ENCODE measurements at regions not wholly inside any gene's neighbourhood (a gene's known extent, or its start where the extent isn't known, plus 50 kb on each side); places are given as distances from the start of the nearest gene placed in this dataset.

DNA sequence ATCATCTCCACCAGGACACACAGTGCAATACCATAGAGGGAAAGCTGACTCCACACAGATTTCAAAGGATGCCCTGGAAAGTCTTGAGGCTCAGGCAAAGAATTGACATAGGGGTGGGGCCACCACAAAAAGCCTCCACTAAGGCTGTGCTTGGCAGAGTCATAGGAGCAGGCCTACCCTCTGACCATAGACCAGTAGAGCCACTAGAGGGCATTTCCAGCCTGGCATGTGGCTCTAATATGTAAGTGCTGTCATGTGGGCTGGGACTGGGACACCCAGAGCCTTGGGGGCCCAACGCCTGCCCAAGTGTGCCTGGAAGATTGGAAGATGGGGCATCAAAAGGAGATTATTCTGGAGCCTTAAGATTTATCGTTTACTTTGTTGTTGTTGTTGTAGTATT, 726.0 kb downstream of the DNAH5 start:
- Histone ChIP-seq H3K79me2 (ENCODE audit: insufficient read depth, low read length) (no peaks in the 10 kb centered on the region), H3K4me1 (ENCODE audit: control insufficient read depth in 1 of 2, insufficient read depth in 2 of 2, low read length in 2 of 2) (no peaks in the 10 kb centered on the region), H3K4me3 (replicated peaks in 1 of 2; ENCODE audit: low read depth in 1 of 2, low read length in 2 of 2) (no peak overlapping the region), H3K9me3 (ENCODE audit: control insufficient read depth in 1 of 2, insufficient read depth in 1 of 2, low read depth in 1 of 2, low read length in 2 of 2) (peaks cover 9 to 10% of the 10 kb centered on the region in 2 experiments; a peak in 2 of 4 replicates), H3K4me2 (ENCODE audit: low read length) (no peak overlapping the region), H3K36me3 (ENCODE audit: control insufficient read depth in 1 of 2, insufficient read depth in 2 of 2, low read length in 2 of 2) (no peaks in the 10 kb centered on the region), H3K9ac (ENCODE audit: low read length) (no peak overlapping the region), H4K20me1 (ENCODE audit: insufficient read depth) (no peaks in the 10 kb centered on the region), H3K27me3 (ENCODE audit: insufficient read depth, low read length) (no peaks in the 10 kb centered on the region), H3K27ac (ENCODE audit: low read depth, low read length) (no peak overlapping the region), H2AFZ (ENCODE audit: low read depth, low read length, poor library complexity, severe bottlenecking) (no peak overlapping the region), H3K9me2 (ENCODE audit: insufficient read depth) (no peaks in the 10 kb centered on the region)
- CTCF ChIA-PET: no interaction called here
- RAD21 ChIA-PET (ENCODE audit: low non-redundant PET in 1 of 2, low total read pairs in 2 of 2, uncharacterized antibody in 2 of 2, unreplicated experiment in 2 of 2): no interaction called here
- BruUV-seq (replicated peaks): no TSS peak
- ATAC-seq: no peak
- intact Hi-C loops (cut with micrococcal nuclease): no loop called here
- TF ChIP-seq, protein P1, sequence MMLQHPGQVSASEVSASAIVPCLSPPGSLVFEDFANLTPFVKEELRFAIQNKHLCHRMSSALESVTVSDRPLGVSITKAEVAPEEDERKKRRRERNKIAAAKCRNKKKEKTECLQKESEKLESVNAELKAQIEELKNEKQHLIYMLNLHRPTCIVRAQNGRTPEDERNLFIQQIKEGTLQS (IDR thresholded peaks at IDR 0.05): no peak
- TF ChIP-seq RAD21 (IDR thresholded peaks at IDR 0.05; ENCODE audit: low read depth): no peak
- TF ChIP-seq EZH2 (IDR thresholded peaks at IDR 0.05): no peak
- no peak for TF ChIP-seq POLR2AphosphoS5 (IDR thresholded peaks at IDR 0.05; ENCODE audit: low read depth, low read length)
- TF ChIP-seq YY1 (IDR thresholded peaks at IDR 0.05; ENCODE audit: extremely low read depth, insufficient replicate concordance, low read depth, low read length): no peak
- TF ChIP-seq SRF (IDR thresholded peaks at IDR 0.05; ENCODE audit: low read depth): no peak
- TF ChIP-seq EGR1 (IDR thresholded peaks at IDR 0.05; ENCODE audit: low read depth): no peak
- TF ChIP-seq, protein P2, sequence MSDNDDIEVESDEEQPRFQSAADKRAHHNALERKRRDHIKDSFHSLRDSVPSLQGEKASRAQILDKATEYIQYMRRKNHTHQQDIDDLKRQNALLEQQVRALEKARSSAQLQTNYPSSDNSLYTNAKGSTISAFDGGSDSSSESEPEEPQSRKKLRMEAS (IDR thresholded peaks at IDR 0.05): no peak
- no peak for TF ChIP-seq POLR2A (IDR thresholded peaks at IDR 0.05; ENCODE audit: borderline replicate concordance, extremely low read depth, insufficient read depth, insufficient read length)
- no peak for TF ChIP-seq CEBPB (IDR thresholded peaks at IDR 0.05; ENCODE audit: low read depth)
- no peak for TF ChIP-seq SIN3A (IDR thresholded peaks at IDR 0.05; ENCODE audit: low read depth)
- TF ChIP-seq CTCF (IDR thresholded peaks at IDR 0.05 in 2 of 3, conservative IDR thresholded peaks at IDR 0.05 in 1 of 3; ENCODE audit: borderline replicate concordance in 1 of 3, insufficient read depth in 1 of 3, low read depth in 2 of 3, low read length in 2 of 3): no peak
- TF ChIP-seq ZFX (IDR thresholded peaks at IDR 0.05): no peak
- no peak for TF ChIP-seq FOSL1 (IDR thresholded peaks at IDR 0.05; ENCODE audit: low read depth)
- TF ChIP-seq SP1 (IDR thresholded peaks at IDR 0.05; ENCODE audit: low read depth): no peak
- TF ChIP-seq REST (IDR thresholded peaks at IDR 0.05; ENCODE audit: low read depth): no peak
- no peak for TF ChIP-seq ZNF274 (IDR thresholded peaks at IDR 0.05; ENCODE audit: low read depth, low read length)
- no peak for TF ChIP-seq JUND (IDR thresholded peaks at IDR 0.05)
- no peak for TF ChIP-seq ELF1 (IDR thresholded peaks at IDR 0.05; ENCODE audit: borderline replicate concordance, low read depth)
- TF ChIP-seq, protein P3, sequence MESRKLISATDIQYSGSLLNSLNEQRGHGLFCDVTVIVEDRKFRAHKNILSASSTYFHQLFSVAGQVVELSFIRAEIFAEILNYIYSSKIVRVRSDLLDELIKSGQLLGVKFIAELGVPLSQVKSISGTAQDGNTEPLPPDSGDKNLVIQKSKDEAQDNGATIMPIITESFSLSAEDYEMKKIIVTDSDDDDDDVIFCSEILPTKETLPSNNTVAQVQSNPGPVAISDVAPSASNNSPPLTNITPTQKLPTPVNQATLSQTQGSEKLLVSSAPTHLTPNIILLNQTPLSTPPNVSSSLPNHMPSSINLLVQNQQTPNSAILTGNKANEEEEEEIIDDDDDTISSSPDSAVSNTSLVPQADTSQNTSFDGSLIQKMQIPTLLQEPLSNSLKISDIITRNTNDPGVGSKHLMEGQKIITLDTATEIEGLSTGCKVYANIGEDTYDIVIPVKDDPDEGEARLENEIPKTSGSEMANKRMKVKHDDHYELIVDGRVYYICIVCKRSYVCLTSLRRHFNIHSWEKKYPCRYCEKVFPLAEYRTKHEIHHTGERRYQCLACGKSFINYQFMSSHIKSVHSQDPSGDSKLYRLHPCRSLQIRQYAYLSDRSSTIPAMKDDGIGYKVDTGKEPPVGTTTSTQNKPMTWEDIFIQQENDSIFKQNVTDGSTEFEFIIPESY (IDR thresholded peaks at IDR 0.05; ENCODE audit: extremely low read depth, insufficient replicate concordance, low read length): no peak
- DNase-seq (ENCODE audit: low read depth, low spot score): no peak
- POLR2A ChIA-PET: no interaction called here

Measured in HCT116 (cell line).